Uterus (tissue), 2 donors: ENCODE measurements at regions not wholly inside any gene's neighbourhood (a gene's known extent, or its start where the extent isn't known, plus 50 kb on each side); places are given as distances from the start of the nearest gene placed in this dataset.

Experiments used
- POLR2A ChIP-seq, 2 donors: fragments of 450-650 bp; IDR thresholded peaks; one replicate each; pipeline ENCODE4 v1.6.1; 2016; ENCODE audit warnings: antibody characterized with exemption in 2 of 2, mild to moderate bottlenecking in 1 of 2, moderate library complexity in 1 of 2
- TF ChIP-seq, protein P1 (sequence below), 4 experiments: fragments of 200-600 bp in 2 of 4; fragments of 450-650 bp in 2 of 4; sonication (generic) in 2 of 4; IDR thresholded peaks; one replicate each; pipeline ENCODE4 v1.5.1; 2016 to 2019; ENCODE audit warnings: antibody characterized with exemption in 4 of 4, mild to moderate bottlenecking in 2 of 4, moderate library complexity in 1 of 4

- TF ChIP-seq, protein P1, sequence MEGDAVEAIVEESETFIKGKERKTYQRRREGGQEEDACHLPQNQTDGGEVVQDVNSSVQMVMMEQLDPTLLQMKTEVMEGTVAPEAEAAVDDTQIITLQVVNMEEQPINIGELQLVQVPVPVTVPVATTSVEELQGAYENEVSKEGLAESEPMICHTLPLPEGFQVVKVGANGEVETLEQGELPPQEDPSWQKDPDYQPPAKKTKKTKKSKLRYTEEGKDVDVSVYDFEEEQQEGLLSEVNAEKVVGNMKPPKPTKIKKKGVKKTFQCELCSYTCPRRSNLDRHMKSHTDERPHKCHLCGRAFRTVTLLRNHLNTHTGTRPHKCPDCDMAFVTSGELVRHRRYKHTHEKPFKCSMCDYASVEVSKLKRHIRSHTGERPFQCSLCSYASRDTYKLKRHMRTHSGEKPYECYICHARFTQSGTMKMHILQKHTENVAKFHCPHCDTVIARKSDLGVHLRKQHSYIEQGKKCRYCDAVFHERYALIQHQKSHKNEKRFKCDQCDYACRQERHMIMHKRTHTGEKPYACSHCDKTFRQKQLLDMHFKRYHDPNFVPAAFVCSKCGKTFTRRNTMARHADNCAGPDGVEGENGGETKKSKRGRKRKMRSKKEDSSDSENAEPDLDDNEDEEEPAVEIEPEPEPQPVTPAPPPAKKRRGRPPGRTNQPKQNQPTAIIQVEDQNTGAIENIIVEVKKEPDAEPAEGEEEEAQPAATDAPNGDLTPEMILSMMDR (IDR thresholded peaks at IDR 0.05): no peak
- no peak for TF ChIP-seq POLR2A (IDR thresholded peaks at IDR 0.05)
These were observed 1993.1 kb upstream of the CELF4 start for GRCh38 chr18:39558658-39559057.
